ENCODE measurements at regions not wholly inside any gene's neighbourhood (a gene's known extent, or its start where the extent isn't known, plus 50 kb on each side); places are given as distances from the start of the nearest gene placed in this dataset.

GRCh38 chr18:34117319-34117718, 107.4 kb downstream of the NOL4 start:
- Histone ChIP-seq H3K4me3 (ENCODE audit: low read depth, low read length) (no peak overlapping the region), H3K9me3 (ENCODE audit: control insufficient read depth, insufficient read depth, low read length) (no peaks in the 10 kb centered on the region), H3K27me3 (ENCODE audit: control insufficient read depth, insufficient read depth, low read length) (no peaks in the 10 kb centered on the region), H3K4me1 (ENCODE audit: control insufficient read depth, insufficient read depth, low read length) (no peaks in the 10 kb centered on the region), H3K27ac (ENCODE audit: low read depth, low read length) (no peak overlapping the region), H3K36me3 (ENCODE audit: control insufficient read depth, insufficient read depth, low read length) (no peaks in the 10 kb centered on the region)
- no CpG with 5 or more reads among the region's 2 CpGs for WGBS (ENCODE audit: insufficient coverage)
- no peak for DNase-seq (ENCODE audit: low read depth in 4 of 6, low spot score in 6 of 6)

- 100% methylated on average over 2 of the region's 5 CpGs for WGBS (ENCODE audit: insufficient coverage)
- no peak overlapping the region for H3K4me3 ChIP-seq (ENCODE audit: low read depth, low read length)
These were observed 109.2 kb downstream of the NOL4 start for GRCh38 chr18:34115409-34116081.

GRCh38 chr18:34114996-34115395, 109.7 kb downstream of the NOL4 start:
- Histone ChIP-seq H3K36me3 (ENCODE audit: control insufficient read depth, insufficient read depth, low read length) (no peaks in the 10 kb centered on the region), H3K9me3 (ENCODE audit: control insufficient read depth, insufficient read depth, low read length) (no peaks in the 10 kb centered on the region), H3K4me1 (ENCODE audit: control insufficient read depth, insufficient read depth, low read length) (no peaks in the 10 kb centered on the region), H3K27ac (ENCODE audit: low read depth, low read length) (no peak overlapping the region), H3K4me3 (ENCODE audit: low read depth, low read length) (no peak overlapping the region), H3K27me3 (ENCODE audit: control insufficient read depth, insufficient read depth, low read length) (no peaks in the 10 kb centered on the region)
- 89% methylated on average over 4 of the region's 4 CpGs for WGBS (ENCODE audit: insufficient coverage)
- no peak for DNase-seq (ENCODE audit: low read depth in 4 of 6, low spot score in 6 of 6)

More at GRCh38 chr18:34115409-34116081, 109.2 kb downstream of the NOL4 start:
- no peaks in the 10 kb centered on the region for H3K36me3 ChIP-seq (ENCODE audit: control insufficient read depth, insufficient read depth, low read length)
- no peaks in the 10 kb centered on the region for H3K9me3 ChIP-seq (ENCODE audit: control insufficient read depth, insufficient read depth, low read length)
- no peaks in the 10 kb centered on the region for H3K27me3 ChIP-seq (ENCODE audit: control insufficient read depth, insufficient read depth, low read length)
- no peak for DNase-seq (ENCODE audit: low read depth in 4 of 6, low spot score in 6 of 6)
- H3K4me1 ChIP-seq (ENCODE audit: control insufficient read depth, insufficient read depth, low read length) = no peaks in the 10 kb centered on the region
- H3K27ac ChIP-seq (ENCODE audit: low read depth, low read length) = no peak overlapping the region

- no peak for DNase-seq (ENCODE audit: low read depth in 4 of 6, low spot score in 6 of 6)
- Histone ChIP-seq H3K27me3 (ENCODE audit: control insufficient read depth, insufficient read depth, low read length) (no peaks in the 10 kb centered on the region), H3K4me1 (ENCODE audit: control insufficient read depth, insufficient read depth, low read length) (no peaks in the 10 kb centered on the region), H3K27ac (ENCODE audit: low read depth, low read length) (no peak overlapping the region), H3K36me3 (ENCODE audit: control insufficient read depth, insufficient read depth, low read length) (no peaks in the 10 kb centered on the region), H3K9me3 (ENCODE audit: control insufficient read depth, insufficient read depth, low read length) (peaks cover 3% of the 10 kb centered on the region), H3K4me3 (ENCODE audit: low read depth, low read length) (no peak overlapping the region)
These were observed 116.5 kb downstream of the NOL4 start for GRCh38 chr18:34108206-34108605.

- Histone ChIP-seq H3K36me3 (ENCODE audit: control insufficient read depth, insufficient read depth, low read length) (no peaks in the 10 kb centered on the region), H3K27me3 (ENCODE audit: control insufficient read depth, insufficient read depth, low read length) (no peaks in the 10 kb centered on the region), H3K4me3 (ENCODE audit: low read depth, low read length) (no peak overlapping the region), H3K9me3 (ENCODE audit: control insufficient read depth, insufficient read depth, low read length) (no peaks in the 10 kb centered on the region), H3K27ac (ENCODE audit: low read depth, low read length) (no peak overlapping the region), H3K4me1 (ENCODE audit: control insufficient read depth, insufficient read depth, low read length) (no peaks in the 10 kb centered on the region)
- 55% methylated on average over 2 of the region's 2 CpGs for WGBS (ENCODE audit: insufficient coverage)
- DNase-seq (ENCODE audit: low read depth in 4 of 6, low spot score in 6 of 6) = no peak
These were observed 126.6 kb downstream of the NOL4 start for GRCh38 chr18:34098109-34098508.

- WGBS (ENCODE audit: insufficient coverage) = no CpG with 5 or more reads among the region's 1 CpG
- DNase-seq (ENCODE audit: low read depth in 4 of 6, low spot score in 6 of 6) = no peak
- H3K4me1 ChIP-seq (ENCODE audit: control insufficient read depth, insufficient read depth, low read length) = no peaks in the 10 kb centered on the region
- H3K27me3 ChIP-seq (ENCODE audit: control insufficient read depth, insufficient read depth, low read length) = no peaks in the 10 kb centered on the region
- no peak overlapping the region for H3K4me3 ChIP-seq (ENCODE audit: low read depth, low read length)
- H3K9me3 ChIP-seq (ENCODE audit: control insufficient read depth, insufficient read depth, low read length) = no peaks in the 10 kb centered on the region
- H3K27ac ChIP-seq (ENCODE audit: low read depth, low read length) = no peak overlapping the region
- H3K36me3 ChIP-seq (ENCODE audit: control insufficient read depth, insufficient read depth, low read length) = no peaks in the 10 kb centered on the region
These were observed 127.4 kb downstream of the NOL4 start for GRCh38 chr18:34097312-34097711.

- no peaks in the 10 kb centered on the region for H3K9me3 ChIP-seq (ENCODE audit: control insufficient read depth, insufficient read depth, low read length)
- no CpG with 5 or more reads among the region's 1 CpG for WGBS (ENCODE audit: insufficient coverage)
- no peak for DNase-seq (ENCODE audit: low read depth in 4 of 6, low spot score in 6 of 6)
- no peak overlapping the region for H3K27ac ChIP-seq (ENCODE audit: low read depth, low read length)
- no peaks in the 10 kb centered on the region for H3K4me1 ChIP-seq (ENCODE audit: control insufficient read depth, insufficient read depth, low read length)
- H3K36me3 ChIP-seq (ENCODE audit: control insufficient read depth, insufficient read depth, low read length) = no peaks in the 10 kb centered on the region
- no peak overlapping the region for H3K4me3 ChIP-seq (ENCODE audit: low read depth, low read length)
- H3K27me3 ChIP-seq (ENCODE audit: control insufficient read depth, insufficient read depth, low read length) = no peaks in the 10 kb centered on the region
These were observed 130.6 kb downstream of the NOL4 start for GRCh38 chr18:34094148-34094547.

- no peak for DNase-seq (ENCODE audit: low read depth in 4 of 6, low spot score in 6 of 6)
- WGBS (ENCODE audit: insufficient coverage) = no CpG with 5 or more reads among the region's 1 CpG
- no peaks in the 10 kb centered on the region for H3K9me3 ChIP-seq (ENCODE audit: control insufficient read depth, insufficient read depth, low read length)
- no peaks in the 10 kb centered on the region for H3K4me1 ChIP-seq (ENCODE audit: control insufficient read depth, insufficient read depth, low read length)
- H3K36me3 ChIP-seq (ENCODE audit: control insufficient read depth, insufficient read depth, low read length) = no peaks in the 10 kb centered on the region
- H3K4me3 ChIP-seq (ENCODE audit: low read depth, low read length) = no peak overlapping the region
- H3K27ac ChIP-seq (ENCODE audit: low read depth, low read length) = no peak overlapping the region
- H3K27me3 ChIP-seq (ENCODE audit: control insufficient read depth, insufficient read depth, low read length) = no peaks in the 10 kb centered on the region
These were observed 131.9 kb downstream of the NOL4 start for GRCh38 chr18:34092796-34093195.

GRCh38 chr18:34086370-34086769, 138.3 kb downstream of the NOL4 start:
- Histone ChIP-seq H3K4me3 (ENCODE audit: low read depth, low read length) (no peak overlapping the region), H3K4me1 (ENCODE audit: control insufficient read depth, insufficient read depth, low read length) (no peaks in the 10 kb centered on the region), H3K36me3 (ENCODE audit: control insufficient read depth, insufficient read depth, low read length) (no peaks in the 10 kb centered on the region), H3K27ac (ENCODE audit: low read depth, low read length) (no peak overlapping the region), H3K9me3 (ENCODE audit: control insufficient read depth, insufficient read depth, low read length) (no peaks in the 10 kb centered on the region), H3K27me3 (ENCODE audit: control insufficient read depth, insufficient read depth, low read length) (no peaks in the 10 kb centered on the region)
- no CpG with 5 or more reads among the region's 1 CpG for WGBS (ENCODE audit: insufficient coverage)
- no peak for DNase-seq (ENCODE audit: low read depth in 4 of 6, low spot score in 6 of 6)

- no peak for DNase-seq (ENCODE audit: low read depth in 4 of 6, low spot score in 6 of 6)
- H3K27ac ChIP-seq (ENCODE audit: low read depth, low read length) = no peak overlapping the region
- no peaks in the 10 kb centered on the region for H3K9me3 ChIP-seq (ENCODE audit: control insufficient read depth, insufficient read depth, low read length)
- no peaks in the 10 kb centered on the region for H3K4me1 ChIP-seq (ENCODE audit: control insufficient read depth, insufficient read depth, low read length)
- H3K27me3 ChIP-seq (ENCODE audit: control insufficient read depth, insufficient read depth, low read length) = no peaks in the 10 kb centered on the region
- WGBS (ENCODE audit: insufficient coverage) = 89% methylated on average over 1 of the region's 4 CpGs
- H3K36me3 ChIP-seq (ENCODE audit: control insufficient read depth, insufficient read depth, low read length) = no peaks in the 10 kb centered on the region
- H3K4me3 ChIP-seq (ENCODE audit: low read depth, low read length) = no peak overlapping the region
These were observed 139.5 kb downstream of the NOL4 start for GRCh38 chr18:34085140-34085739.

Measured in spinal cord (tissue), 9 donors.